Endodermal cell (in vitro differentiated cells): ENCODE measurements at regions not wholly inside any gene's neighbourhood (a gene's known extent, or its start where the extent isn't known, plus 50 kb on each side); places are given as distances from the start of the nearest gene placed in this dataset.
"Not testable (repeated sequence)": the region's sequence is repeated elsewhere in the genome, so short reads cannot be mapped to it uniquely, and the experiment has no call there.

ENCODE experiments used
- DNase-seq: peaks from one replicate; pipeline ENCODE4 v3.0.0-alpha.2; 2017
- H3K27ac ChIP-seq: 2 replicates; pipeline ENCODE4 v1.5.1; 2013; ENCODE audit warnings: mild to moderate bottlenecking, low read depth, low read length, moderate library complexity
- H3K27me3 ChIP-seq: 2 replicates; pipeline ENCODE4 v1.6.1; 2013; ENCODE audit warnings: mild to moderate bottlenecking, low read length, moderate library complexity; ENCODE audit not compliant: insufficient read depth, control insufficient read depth, poor library complexity, severe bottlenecking
- H3K36me3 ChIP-seq: 2 replicates; pipeline ENCODE4 v1.7.0; 2013; ENCODE audit warnings: mild to moderate bottlenecking, low read length, moderate library complexity; ENCODE audit not compliant: control insufficient read depth, insufficient read depth
- H3K4me1 ChIP-seq: one replicate; pipeline ENCODE4 v1.7.0; 2013; ENCODE audit warnings: low read length; ENCODE audit not compliant: control insufficient read depth, insufficient read depth
- H3K4me3 ChIP-seq: 2 replicates; pipeline ENCODE4 v1.5.1; 2013; ENCODE audit warnings: mild to moderate bottlenecking, low read length, moderate library complexity
- H3K9ac ChIP-seq: 2 replicates; pipeline ENCODE4 v1.6.1; 2013; ENCODE audit warnings: mild to moderate bottlenecking, low read length, moderate library complexity; ENCODE audit not compliant: poor library complexity, severe bottlenecking; ENCODE audit errors: extremely low read depth
- H3K9me3 ChIP-seq: 2 replicates; pipeline ENCODE4 v1.6.1; 2013; ENCODE audit warnings: mild to moderate bottlenecking, low read length, moderate library complexity; ENCODE audit not compliant: control insufficient read depth
- H3K27ac Mint-ChIP-seq: 2 replicates; pipeline ENCODE4 v1.8.0; 2020; ENCODE audit warnings: mixed read lengths
- H3K27me3 Mint-ChIP-seq: 2 replicates; pipeline ENCODE4 v1.8.0; 2021; ENCODE audit warnings: mild to moderate bottlenecking, mixed read lengths; ENCODE audit not compliant: insufficient read depth
- H3K36me3 Mint-ChIP-seq: 2 replicates; pipeline ENCODE4 v1.8.0; 2020; ENCODE audit warnings: low read depth, mixed read lengths
- H3K4me1 Mint-ChIP-seq: 2 replicates; pipeline ENCODE4 v1.8.0; 2020; ENCODE audit warnings: mixed read lengths
- H3K4me3 Mint-ChIP-seq: 2 replicates; pipeline ENCODE4 v1.8.0; 2020; ENCODE audit warnings: mild to moderate bottlenecking, moderate library complexity, mixed read lengths
- H3K9me3 Mint-ChIP-seq: 2 replicates; pipeline ENCODE4 v1.8.0; 2020; ENCODE audit warnings: mild to moderate bottlenecking, mixed read lengths
- CTCF ChIP-seq: fragments of 200-600 bp; sonication (generic); conservative IDR thresholded peaks from 2 replicates; pipeline ENCODE4 v1.5.0; 2021; ENCODE audit warnings: antibody characterized with exemption, mild to moderate bottlenecking
- WGBS, 2 experiments: methylation state at CpG; one replicate each; pipeline versions ENCODE4 v1.1.5 to v1.1.7; 2013; ENCODE audit warnings: missing lambda C conversion rate in 2 of 2, mixed read lengths in 1 of 2; ENCODE audit not compliant: insufficient coverage in 1 of 2, insufficient read length in 1 of 2; 5-methylcytosine and 5-hydroxymethylcytosine counted together

GRCh38 chr12:33180918-33181317 is 258.7 kb downstream of the SYT10 start:
- peaks cover 42% of the 10 kb centered on the region for H3K4me1 Mint-ChIP-seq
- Histone ChIP-seq H3K27ac (no peak overlapping the region), H3K9ac (no peak overlapping the region), H3K27me3 (no peaks in the 10 kb centered on the region), H3K36me3 (no peaks in the 10 kb centered on the region), H3K4me3 (peak overlapping the region; percentile 71), H3K9me3 (peaks cover 40% of the 10 kb centered on the region), H3K4me1 (peaks cover 2% of the 10 kb centered on the region)
- 92 to 100% methylated on average over 1 of the region's 1 CpG for WGBS, 2 experiments
- DNase-seq: no peak
- H3K36me3 Mint-ChIP-seq: peaks cover 19% of the 10 kb centered on the region
- TF ChIP-seq CTCF: no peak
- peaks cover 34% of the 10 kb centered on the region for H3K9me3 Mint-ChIP-seq
- no peak overlapping the region for H3K27ac Mint-ChIP-seq
- H3K27me3 Mint-ChIP-seq: no peaks in the 10 kb centered on the region
- no peak overlapping the region for H3K4me3 Mint-ChIP-seq

DNA sequence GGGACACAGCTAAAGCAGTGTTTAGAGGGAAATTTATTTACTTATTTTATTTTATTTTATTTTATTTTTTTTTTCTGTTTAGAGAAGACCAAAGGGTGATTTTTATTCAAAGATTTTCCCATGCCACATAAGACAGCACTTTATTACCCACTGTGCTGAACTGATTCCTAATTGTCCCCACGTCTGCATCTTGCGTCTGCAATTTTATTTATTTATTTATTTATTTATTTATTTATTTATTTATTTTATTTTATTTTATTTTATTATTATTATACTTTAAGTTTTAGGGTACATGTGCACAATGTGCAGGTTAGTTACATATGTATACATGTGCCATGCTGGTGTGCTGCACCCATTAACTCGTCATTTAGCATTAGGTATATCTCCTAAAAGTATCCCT is 269.7 kb upstream of the PKP2 start:
- not testable (repeated sequence) for H3K4me1 ChIP-seq, H3K4me3 Mint-ChIP-seq, H3K4me3 ChIP-seq, H3K27me3 Mint-ChIP-seq, H3K27ac ChIP-seq, H3K27ac Mint-ChIP-seq, H3K4me1 Mint-ChIP-seq, H3K36me3 ChIP-seq, DNase-seq, H3K9ac ChIP-seq, H3K27me3 ChIP-seq
- H3K9me3 ChIP-seq: peaks cover 39% of the 10 kb centered on the region
- Mint-ChIP-seq H3K9me3 (peaks cover 62% of the 10 kb centered on the region), H3K36me3 (peaks cover 19% of the 10 kb centered on the region)
- WGBS, 2 experiments: no CpG with 5 or more reads among the region's 3 CpGs

GRCh38 chr12:33156042-33156441 is 259.5 kb upstream of the PKP2 start:
- H3K36me3 Mint-ChIP-seq: peaks cover 13% of the 10 kb centered on the region
- Histone ChIP-seq H3K4me1 (no peaks in the 10 kb centered on the region), H3K9ac (no peak overlapping the region), H3K9me3 (peaks cover 53% of the 10 kb centered on the region), H3K4me3 (no peak overlapping the region), H3K27ac (no peak overlapping the region), H3K27me3 (no peaks in the 10 kb centered on the region), H3K36me3 (no peaks in the 10 kb centered on the region)
- H3K9me3 Mint-ChIP-seq: peaks cover 61% of the 10 kb centered on the region
- no peak overlapping the region for H3K27ac Mint-ChIP-seq
- H3K27me3 Mint-ChIP-seq: no peaks in the 10 kb centered on the region
- no peak for TF ChIP-seq CTCF
- WGBS, 2 experiments: 90 to 97% methylated on average over 2 to 4 of the region's 4 CpGs
- H3K4me3 Mint-ChIP-seq: no peak overlapping the region
- H3K4me1 Mint-ChIP-seq: no peaks in the 10 kb centered on the region
- DNase-seq: no peak

GRCh38 chr12:33147292-33147691 is 250.7 kb upstream of the PKP2 start:
- H3K4me1 ChIP-seq, H3K27me3 ChIP-seq, H3K9ac ChIP-seq, H3K4me3 Mint-ChIP-seq, H3K27ac ChIP-seq, H3K4me1 Mint-ChIP-seq, H3K27me3 Mint-ChIP-seq, H3K27ac Mint-ChIP-seq, H3K4me3 ChIP-seq, H3K36me3 ChIP-seq, DNase-seq: not testable (repeated sequence)
- 92 to 96% methylated on average over 5 to 8 of the region's 8 CpGs for WGBS, 2 experiments
- H3K9me3 ChIP-seq: peaks cover 57% of the 10 kb centered on the region
- H3K9me3 Mint-ChIP-seq: peaks cover 91% of the 10 kb centered on the region
- H3K36me3 Mint-ChIP-seq: peaks cover 14% of the 10 kb centered on the region
